HG02678 (cell line): ENCODE measurements at regions not wholly inside any gene's neighbourhood (a gene's known extent, or its start where the extent isn't known, plus 50 kb on each side); places are given as distances from the start of the nearest gene placed in this dataset.
"Not testable (repeated sequence)": the region's sequence is repeated elsewhere in the genome, so short reads cannot be mapped to it uniquely, and the experiment has no call there.

Experiments used
- ATAC-seq: cut with Tn5 transposase; IDR thresholded peaks from one replicate; pipeline ENCODE4 v1.9.1; 2021; ENCODE audit warnings: mild to moderate bottlenecking, moderate library complexity; ENCODE audit not compliant: unreplicated experiment

GRCh38 chr16:48011466-48011865, 144.3 kb downstream of the ABCC12 start:
- no peak for ATAC-seq

GRCh38 chr16:48008011-48008525, 147.7 kb downstream of the ABCC12 start:
- ATAC-seq = no peak

GRCh38 chr16:48004141-48004695, 151.6 kb downstream of the ABCC12 start:
- no peak for ATAC-seq

- no peak for ATAC-seq
These were observed 152.4 kb downstream of the ABCC12 start for GRCh38 chr16:48003206-48003907.

GRCh38 chr16:48001324-48001895, 154.4 kb downstream of the ABCC12 start:
- no peak for ATAC-seq

GRCh38 chr16:48000622-48001021, 155.2 kb downstream of the ABCC12 start:
- ATAC-seq = no peak

GRCh38 chr16:47999595-47999994, 156.2 kb downstream of the ABCC12 start:
- ATAC-seq = no peak

GRCh38 chr16:47995354-47995753, 160.4 kb downstream of the ABCC12 start:
- no peak for ATAC-seq

- ATAC-seq = no peak
These were observed 164.3 kb downstream of the ABCC12 start for GRCh38 chr16:47991491-47991890.

- ATAC-seq = no peak
These were observed 165.1 kb downstream of the ABCC12 start for GRCh38 chr16:47990676-47991075.

- no peak for ATAC-seq
These were observed 168.7 kb downstream of the ABCC12 start for GRCh38 chr16:47987136-47987535.

GRCh38 chr16:47986031-47986430, 169.8 kb downstream of the ABCC12 start:
- ATAC-seq = no peak

GRCh38 chr16:47984669-47985068, 171.1 kb downstream of the ABCC12 start:
- no peak for ATAC-seq

- no peak for ATAC-seq
These were observed 171.7 kb downstream of the ABCC12 start for GRCh38 chr16:47983999-47984580.

- no peak for ATAC-seq
These were observed 175.6 kb downstream of the ABCC12 start for GRCh38 chr16:47980212-47980611.

- no peak for ATAC-seq
These were observed 176.1 kb downstream of the ABCC12 start for GRCh38 chr16:47979616-47980182.

GRCh38 chr16:47979164-47979520, 176.7 kb downstream of the ABCC12 start:
- ATAC-seq = no peak

GRCh38 chr16:47978491-47979163, 177.2 kb downstream of the ABCC12 start:
- no peak for ATAC-seq

GRCh38 chr16:47977802-47978201, 178.0 kb downstream of the ABCC12 start:
- ATAC-seq = no peak

- no peak for ATAC-seq
These were observed 179.1 kb downstream of the ABCC12 start for GRCh38 chr16:47976636-47977210.

GRCh38 chr16:47974971-47975370, 180.8 kb downstream of the ABCC12 start:
- not testable (repeated sequence) for ATAC-seq
